Head of caudate nucleus (tissue), 42 donors: ENCODE measurements at regions not wholly inside any gene's neighbourhood (a gene's known extent, or its start where the extent isn't known, plus 50 kb on each side); places are given as distances from the start of the nearest gene placed in this dataset.
"Not testable (repeated sequence)": the region's sequence is repeated elsewhere in the genome, so short reads cannot be mapped to it uniquely, and the experiment has no call there.

Source experiments
- DNase-seq, 42 donors: peaks; one replicate each; pipeline versions ENCODE4 v3.0.0 to v3.0.0-alpha.2; 2020 to 2021; ENCODE audit warnings: mixed read lengths in 7 of 42
- intact Hi-C: fragments of 100-400 bp; cut with DNase I; formaldehyde crosslinking; loops from one replicate; pipeline ENCODE4 v1.15.0; 2022

GRCh38 chr2:157004789-157005188 lies 252.7 kb upstream of the GALNT5 start:
- intact Hi-C loops = no loop called here
- no peak for DNase-seq

DNA sequence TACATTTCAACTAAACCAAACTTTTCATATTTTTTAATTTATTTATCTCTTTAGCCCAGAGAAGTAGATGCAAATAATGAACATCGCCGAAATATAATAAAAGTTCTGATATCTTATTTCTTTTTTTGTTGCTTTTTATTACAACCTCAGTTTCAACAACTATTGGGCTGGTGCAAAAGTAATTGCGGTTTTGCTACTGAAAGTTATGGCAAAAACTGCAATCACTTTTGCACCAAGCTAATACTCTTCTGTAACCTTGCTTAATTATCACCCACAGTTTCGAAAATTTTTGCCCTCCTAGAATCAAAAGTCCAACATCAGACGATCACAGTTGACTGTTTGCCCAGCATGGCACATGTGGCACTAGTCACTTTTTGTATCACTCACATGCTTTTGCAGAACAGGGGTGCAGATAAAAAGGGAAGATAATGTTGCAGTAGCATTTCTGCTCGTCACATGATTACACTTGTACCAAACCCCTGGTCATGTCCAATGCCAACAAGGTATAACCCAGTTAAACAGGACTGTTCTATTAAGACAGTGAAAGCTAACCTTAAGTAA lies 242.4 kb upstream of the GALNT5 start:
- DNase-seq = no peak
- intact Hi-C loops = no loop called here

DNA sequence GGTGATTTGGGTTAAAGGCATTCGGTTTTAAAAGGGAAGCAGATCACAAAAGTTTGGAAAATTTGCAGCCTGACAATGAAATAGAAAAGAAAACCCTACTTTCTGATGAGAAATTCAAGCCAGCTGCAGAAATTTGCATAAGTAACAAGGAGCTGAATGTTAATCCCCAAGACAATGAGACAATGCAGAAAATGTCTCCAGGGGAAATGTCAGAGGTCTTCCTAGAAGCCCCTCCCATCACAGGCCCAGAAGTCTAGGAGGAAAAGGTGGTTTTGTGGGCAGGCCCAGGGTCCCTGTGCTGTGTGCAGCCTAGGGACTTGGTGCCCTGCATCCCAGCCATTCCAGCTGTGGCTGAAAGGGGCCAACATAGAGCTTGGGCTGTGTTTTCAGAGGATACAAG lies 234.2 kb upstream of the GALNT5 start:
- DNase-seq, intact Hi-C loops: not testable (repeated sequence)

GRCh38 chr2:157024129-157024528 lies 233.4 kb upstream of the GALNT5 start:
- DNase-seq = no peak
- intact Hi-C loops = no loop called here

DNA sequence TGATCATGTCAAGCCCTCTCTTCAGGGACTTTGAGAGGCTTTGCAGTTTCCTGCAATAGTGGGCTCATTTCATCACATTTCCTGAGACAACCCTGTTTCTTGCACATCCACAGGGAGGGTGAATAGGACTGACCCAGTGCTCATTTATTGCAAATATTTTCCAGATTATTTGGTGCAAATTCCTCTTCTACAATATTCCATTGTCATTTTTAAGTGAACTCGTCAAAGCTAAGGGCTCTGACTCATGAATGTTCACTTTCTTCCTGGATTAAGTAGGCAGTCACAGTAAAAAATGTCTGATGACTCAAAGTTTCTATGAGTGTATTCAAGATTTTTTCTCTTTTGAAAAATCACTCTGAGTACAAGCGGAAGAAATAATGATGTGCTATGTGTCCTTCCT lies 225.5 kb upstream of the GALNT5 start:
- peak in 2 of 42 donors; percentile 4 to 5 for DNase-seq
- intact Hi-C loops = no loop called here

DNA sequence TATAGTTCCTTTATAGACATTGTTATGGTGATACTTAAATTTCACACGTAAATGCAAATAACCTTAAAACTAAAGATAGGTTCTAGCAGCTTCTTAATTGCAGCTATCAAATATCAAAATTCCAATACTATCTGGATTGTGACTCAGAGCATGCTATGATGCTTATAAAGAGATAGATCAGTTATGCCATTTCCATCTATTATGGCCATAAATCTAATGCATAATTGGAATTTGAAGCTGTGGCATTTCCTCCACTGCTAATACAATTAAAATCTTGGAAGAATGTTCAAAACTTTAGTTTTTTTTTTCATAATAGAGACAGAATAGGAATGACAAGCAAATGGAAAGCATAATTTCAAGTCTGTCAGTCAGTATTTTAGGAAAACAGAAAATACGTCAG lies 220.8 kb upstream of the GALNT5 start:
- intact Hi-C loops = no loop called here
- no peak for DNase-seq

GRCh38 chr2:157043786-157044185 lies 213.7 kb upstream of the GALNT5 start:
- intact Hi-C loops = no loop called here
- peak in 6 of 42 donors; percentile 8 to 45 (median 32) for DNase-seq

DNA sequence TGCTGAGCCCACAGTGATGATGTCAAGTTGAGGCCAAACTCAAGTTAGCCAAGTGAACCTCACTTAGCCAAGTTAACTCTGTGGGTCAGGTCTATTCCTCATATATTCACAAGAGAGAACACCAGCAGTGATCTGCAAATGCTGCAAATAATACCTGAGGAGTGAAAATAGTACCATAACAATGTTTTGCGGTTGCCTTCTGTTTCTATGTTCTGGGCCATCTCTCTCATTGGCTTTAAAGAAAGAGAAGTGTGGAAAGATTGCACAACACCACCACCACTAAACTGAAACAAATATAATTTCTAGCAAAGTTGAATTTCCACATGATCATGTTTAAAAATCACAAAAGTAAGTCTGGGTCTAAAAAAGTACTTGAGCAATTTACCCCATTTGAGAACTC lies 211.1 kb upstream of the GALNT5 start:
- intact Hi-C loops = no loop called here
- no peak for DNase-seq

- intact Hi-C loops = no loop called here
Observed at GRCh38 chr2:157052685-157053224, 204.8 kb upstream of the GALNT5 start.

DNA sequence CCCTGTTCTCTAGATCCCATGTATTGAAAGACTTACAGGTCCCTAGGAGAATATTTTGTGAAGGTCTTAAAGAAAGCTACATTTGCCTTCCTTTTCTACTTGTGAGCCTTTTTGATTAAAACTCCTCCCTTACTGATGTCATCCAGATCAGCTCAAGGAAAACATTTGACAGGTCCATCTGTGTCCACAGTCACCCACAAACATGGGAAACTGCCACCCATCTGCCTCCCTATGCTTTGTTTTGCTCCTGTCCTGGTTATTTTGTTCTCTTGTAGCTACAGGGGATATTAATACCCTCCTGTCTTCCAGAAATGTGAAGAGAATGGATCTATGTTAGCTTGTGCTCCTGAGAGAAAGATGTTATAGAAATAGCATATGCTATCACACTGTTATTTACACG lies 203.6 kb upstream of the GALNT5 start:
- intact Hi-C loops = no loop called here

More at GRCh38 chr2:157052685-157053224, 204.8 kb upstream of the GALNT5 start:
- no peak for DNase-seq

DNA sequence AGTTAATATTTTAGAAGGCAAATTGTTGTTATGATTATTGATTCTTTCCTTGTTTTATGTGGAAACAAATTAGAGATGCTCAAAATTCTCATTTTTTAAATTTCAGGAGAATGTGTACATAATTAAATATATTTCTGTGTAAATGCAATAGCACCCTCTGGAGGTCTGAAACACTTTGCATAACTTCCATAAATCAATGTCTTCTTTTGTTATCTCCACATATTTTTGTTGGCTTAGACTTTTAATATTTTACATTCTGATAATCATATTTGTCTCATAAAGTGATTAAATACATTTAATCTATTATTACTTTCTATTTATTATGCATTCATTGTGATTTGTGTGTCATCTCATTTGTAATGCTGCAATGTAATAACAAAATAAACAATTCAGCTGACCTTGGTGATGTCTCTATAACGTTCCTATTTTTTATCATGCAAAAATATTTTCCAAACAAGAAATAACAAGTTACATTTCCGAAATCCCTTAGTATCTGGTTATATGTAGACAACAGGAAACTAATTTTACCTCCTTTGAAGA lies 201.8 kb upstream of the GALNT5 start:
- peak in 7 of 42 donors; percentile 9 to 46 (median 23) for DNase-seq

More for the DNA sequence above, 203.6 kb upstream of the GALNT5 start:
- DNase-seq = no peak

DNA sequence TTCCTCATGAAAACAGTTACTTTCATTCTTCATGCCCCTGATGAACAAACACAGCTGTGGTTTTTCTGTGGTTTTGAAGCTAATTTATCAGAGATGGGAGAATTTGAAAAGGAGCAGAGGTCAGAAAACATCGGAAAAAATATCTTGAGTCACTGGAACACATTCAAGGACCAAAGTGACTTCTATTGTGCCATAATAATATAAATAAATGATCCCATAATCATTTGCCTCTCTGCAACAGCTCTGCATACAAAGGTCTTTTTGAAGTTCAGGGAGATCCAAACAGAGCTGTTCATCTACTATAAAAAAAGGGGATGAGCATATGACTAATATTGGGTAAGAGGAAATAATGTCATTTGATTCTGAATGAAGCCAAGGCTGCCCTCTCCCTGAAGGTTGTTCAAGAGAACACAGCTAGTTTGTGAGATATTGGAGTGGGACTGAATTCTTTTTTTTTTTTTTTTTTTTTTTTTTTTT lies 201.3 kb upstream of the GALNT5 start:
- DNase-seq = no peak
- intact Hi-C loops = no loop called here

More for the DNA sequence above, 201.8 kb upstream of the GALNT5 start:
- intact Hi-C loops = no loop called here

GRCh38 chr2:157058161-157058560 lies 199.3 kb upstream of the GALNT5 start:
- intact Hi-C loops = no loop called here
- peak in 8 of 42 donors; percentile 8 to 59 (median 20) for DNase-seq

- intact Hi-C loops = no loop called here
- no peak for DNase-seq
Observed at GRCh38 chr2:157059036-157059435, 198.5 kb upstream of the GALNT5 start.

- no peak for DNase-seq
- intact Hi-C loops = no loop called here
Observed at GRCh38 chr2:157061799-157062198, 195.7 kb upstream of the GALNT5 start.

DNA sequence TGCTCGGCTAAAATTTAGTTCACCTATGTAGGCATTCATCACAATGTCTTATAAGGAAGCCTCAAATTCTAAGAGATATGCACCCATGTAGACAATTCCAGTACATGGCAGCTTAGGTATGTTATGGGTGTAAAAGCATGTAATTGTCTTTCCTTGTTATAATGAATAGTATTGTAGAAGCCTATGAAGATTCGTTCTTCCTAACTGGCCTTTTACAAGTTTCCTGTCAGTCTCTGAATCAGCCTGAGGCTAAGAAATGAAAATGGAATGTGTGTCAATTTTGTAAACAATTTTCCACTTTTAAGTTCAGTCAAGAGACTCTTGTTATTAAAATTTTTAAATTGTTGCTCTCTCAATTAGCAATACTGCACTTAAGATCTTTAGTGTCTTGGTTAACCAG lies 189.9 kb upstream of the GALNT5 start:
- intact Hi-C loops = no loop called here
- no peak for DNase-seq

DNA sequence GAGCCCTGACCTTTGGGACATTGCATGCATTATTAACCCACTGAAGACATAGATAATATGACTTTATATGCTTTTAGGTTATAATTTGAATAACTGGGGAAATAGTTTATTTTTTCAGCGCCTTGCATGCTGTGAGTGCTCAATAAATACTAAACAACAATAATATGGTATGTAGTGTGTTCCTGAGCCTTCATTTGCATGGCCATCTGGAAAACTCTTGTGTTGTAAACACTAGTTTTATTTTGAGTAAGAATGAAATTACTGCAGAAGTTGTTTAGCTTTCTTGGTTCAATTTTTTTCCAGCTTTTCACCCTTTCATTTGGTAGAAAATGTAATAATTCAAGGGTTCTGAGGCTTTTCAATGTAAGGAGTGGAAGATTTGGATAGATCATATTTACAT lies 189.3 kb upstream of the GALNT5 start:
- no peak for DNase-seq
- intact Hi-C loops = no loop called here

DNA sequence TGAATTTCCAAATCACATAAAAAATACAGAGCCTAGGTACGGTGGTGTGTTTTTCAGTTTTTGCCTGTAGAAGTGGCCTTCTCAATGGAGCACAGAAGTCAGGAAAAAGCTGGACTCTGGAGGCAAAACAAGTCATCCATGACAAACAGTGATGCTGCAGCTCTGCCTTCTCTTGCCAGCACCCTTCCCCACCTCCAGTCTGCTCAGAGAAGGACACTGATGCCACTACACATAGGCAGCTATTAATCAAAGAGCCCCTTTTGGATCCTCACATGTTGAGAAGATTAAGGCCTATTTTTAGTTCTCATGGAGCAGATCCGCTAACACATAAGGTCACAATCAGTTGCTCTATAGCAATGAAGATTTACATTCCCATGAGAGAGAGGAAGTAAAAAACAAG lies 181.6 kb upstream of the GALNT5 start:
- intact Hi-C loops = no loop called here
- DNase-seq = no peak

GRCh38 chr2:157076526-157077161 lies 180.9 kb upstream of the GALNT5 start:
- intact Hi-C loops = no loop called here
- no peak for DNase-seq

DNA sequence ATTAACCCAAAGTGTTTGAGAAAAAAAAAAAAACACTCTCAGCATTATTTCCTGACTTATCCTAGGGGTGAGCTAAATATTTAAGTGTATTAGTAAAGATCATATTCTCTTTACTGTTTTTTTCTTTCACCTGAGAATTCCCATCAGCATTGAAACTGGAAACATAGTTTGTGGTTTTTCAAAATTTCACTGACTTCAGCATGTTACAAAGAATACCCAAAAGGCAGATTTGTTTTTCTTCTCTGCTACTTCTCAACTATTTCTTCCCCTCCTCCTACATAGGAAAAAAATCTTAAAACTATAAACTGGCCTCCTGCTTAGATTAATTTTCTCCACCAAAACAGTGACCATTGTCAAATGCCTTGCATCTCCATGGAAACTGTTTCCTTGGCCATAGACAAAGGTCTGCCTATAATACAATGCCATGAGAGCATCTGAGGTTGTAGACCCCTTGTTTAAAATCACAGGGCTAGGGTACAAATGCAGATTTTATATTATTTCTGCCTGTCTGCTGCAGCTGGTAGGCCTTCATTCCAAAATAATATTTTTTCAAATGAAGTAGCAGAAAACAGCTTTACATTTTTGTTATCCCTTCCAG lies 179.7 kb upstream of the GALNT5 start:
- DNase-seq = no peak
- intact Hi-C loops = no loop called here
